B cell (primary cell): ENCODE measurements at regions not wholly inside any gene's neighbourhood (a gene's known extent, or its start where the extent isn't known, plus 50 kb on each side); places are given as distances from the start of the nearest gene placed in this dataset.

Experiments
- ATAC-seq: fragments of 200-7000 bp; cut with Tn5 transposase; one replicate; pipeline ENCODE4 v1.10.0; 2021; ENCODE audit warnings: low read depth, mild to moderate bottlenecking, moderate number of reproducible peaks, moderate library complexity
- CTCF ChIA-PET: fragments of 350-600 bp; sonication (Branson Sonifier 250); formaldehyde crosslinking; loops from one replicate; lab custom pipeline; 2021; ENCODE audit warnings: antibody characterized with exemption, inconsistent platforms; lab: Charles Lee
- POLR2A ChIA-PET: fragments of 350-600 bp; sonication (Branson Sonifier 250); formaldehyde crosslinking; loops from one replicate; lab custom pipeline; 2021; ENCODE audit warnings: antibody characterized with exemption; lab: Charles Lee
- DNase-seq: peaks from one replicate; pipeline ENCODE4 v3.0.0; 2013
- H2AFZ ChIP-seq: 2 replicates; pipeline ENCODE4 v1.6.1; 2012; ENCODE audit warnings: mild to moderate bottlenecking, low read depth, low read length; ENCODE audit not compliant: insufficient read depth, poor library complexity, severe bottlenecking
- H3K27ac ChIP-seq, 2 donors: 1 replicate in 1 of 2; 2 replicates in 1 of 2; pipeline ENCODE4 v1.5.1; 2012 to 2013; ENCODE audit warnings: low read length in 2 of 2, mild to moderate bottlenecking in 2 of 2, moderate library complexity in 1 of 2
- H3K27me3 ChIP-seq, 4 experiments: fragments of 200-600 bp in 1 of 4; sonication (generic) in 1 of 4; replicated peaks in 1 of 4; 1 replicate in 2 of 4; 2 replicates in 2 of 4; pipeline versions ENCODE4 v1.6.1 to v1.7.0; 2013 to 2016; ENCODE audit warnings: low read length in 3 of 4, mild to moderate bottlenecking in 2 of 4, mixed read lengths in 1 of 4, moderate library complexity in 1 of 4; ENCODE audit not compliant: insufficient read depth in 4 of 4, control insufficient read depth in 3 of 4; ENCODE audit errors: control extremely low read depth in 1 of 4
- H3K36me3 ChIP-seq, 2 experiments: replicated peaks in 1 of 2; 1 replicate in 1 of 2; 2 replicates in 1 of 2; pipeline versions ENCODE4 v1.6.1 to v1.7.1; 2013; ENCODE audit warnings: low read length in 1 of 2; ENCODE audit not compliant: insufficient read depth in 2 of 2, control insufficient read depth in 1 of 2; ENCODE audit errors: control extremely low read depth in 1 of 2, extremely low read depth in 1 of 2
- H3K4me1 ChIP-seq, 2 donors: fragments of 200-600 bp in 1 of 2; sonication (generic) in 1 of 2; 1 replicate in 1 of 2; 2 replicates in 1 of 2; pipeline versions ENCODE4 v1.5.1 to v1.6.1; 2013 to 2017; ENCODE audit warnings: low read length in 2 of 2; ENCODE audit not compliant: control insufficient read depth in 2 of 2, insufficient read depth in 2 of 2
- H3K4me2 ChIP-seq: replicated peaks from 2 replicates; pipeline ENCODE3; 2012; ENCODE audit warnings: mild to moderate bottlenecking, low read depth, low read length; ENCODE audit not compliant: poor library complexity, severe bottlenecking
- H3K4me3 ChIP-seq, 5 experiments: fragments of 200-600 bp in 1 of 5; sonication (generic) in 1 of 5; 1 replicate in 3 of 5; 2 replicates in 2 of 5; pipeline versions ENCODE4 v1.5.1 to v1.7.0; 2011 to 2016; ENCODE audit warnings: low read length in 4 of 5, mild to moderate bottlenecking in 4 of 5, low read depth in 2 of 5, control low read depth in 1 of 5, moderate library complexity in 1 of 5; ENCODE audit not compliant: insufficient read depth in 1 of 5; ENCODE audit errors: control extremely low read depth in 1 of 5, extremely low read depth in 1 of 5
- H3K79me2 ChIP-seq: fragments of 200-600 bp; sonication (generic); one replicate; pipeline ENCODE4 v1.6.0; 2016; ENCODE audit warnings: low read length; ENCODE audit not compliant: control insufficient read depth, insufficient read depth
- H3K9ac ChIP-seq: fragments of 200-600 bp; sonication (generic); 2 replicates; pipeline ENCODE4 v1.6.1; 2017; ENCODE audit warnings: mild to moderate bottlenecking, low read length, moderate library complexity
- H3K9me3 ChIP-seq, 3 donors: one replicate each; pipeline versions ENCODE4 v1.6.1 to v1.7.1; 2013; ENCODE audit warnings: low read length in 2 of 3; ENCODE audit not compliant: control insufficient read depth in 2 of 3, insufficient read depth in 1 of 3; ENCODE audit errors: control extremely low read depth in 1 of 3
- H4K20me1 ChIP-seq: 2 replicates; pipeline ENCODE4 v1.6.0; 2012; ENCODE audit warnings: mild to moderate bottlenecking, low read length; ENCODE audit not compliant: insufficient read depth, control insufficient read depth, poor library complexity, severe bottlenecking
- H3K27ac Mint-ChIP-seq: one replicate; pipeline ENCODE4 v1.8.0; 2021; ENCODE audit warnings: mixed read lengths
- H3K27me3 Mint-ChIP-seq: one replicate; pipeline ENCODE4 v1.8.0; 2021; ENCODE audit warnings: mixed read lengths
- H3K4me1 Mint-ChIP-seq: one replicate; pipeline ENCODE4 v1.8.0; 2021; ENCODE audit warnings: mixed read lengths
- H3K4me3 Mint-ChIP-seq: one replicate; pipeline ENCODE4 v1.8.0; 2021; ENCODE audit warnings: mixed read lengths
- H3K9me3 Mint-ChIP-seq: one replicate; pipeline ENCODE4 v1.8.0; 2022; ENCODE audit warnings: mixed read lengths; ENCODE audit not compliant: insufficient read depth
- EZH2 ChIP-seq: IDR thresholded peaks from 2 replicates; pipeline ENCODE4 v1.6.1; 2012; ENCODE audit warnings: borderline replicate concordance, low read depth, mild to moderate bottlenecking, moderate library complexity, low read length; ENCODE audit not compliant: insufficient read depth, poor library complexity, severe bottlenecking
- WGBS: methylation state at CpG from one replicate; pipeline ENCODE4 v1.1.5; 2013; ENCODE audit warnings: missing lambda C conversion rate; ENCODE audit not compliant: insufficient coverage; 5-methylcytosine and 5-hydroxymethylcytosine counted together
- intact Hi-C: fragments of 100-400 bp; cut with micrococcal nuclease; formaldehyde crosslinking; loops from one replicate; pipeline ENCODE4 v1.10.0; 2022
- TF ChIP-seq, protein P1 (sequence below): fragments of 200-600 bp; IDR thresholded peaks from one replicate; pipeline ENCODE4 v1.8.0; 2022; ENCODE audit warnings: antibody characterized with exemption, mild to moderate bottlenecking

DNA sequence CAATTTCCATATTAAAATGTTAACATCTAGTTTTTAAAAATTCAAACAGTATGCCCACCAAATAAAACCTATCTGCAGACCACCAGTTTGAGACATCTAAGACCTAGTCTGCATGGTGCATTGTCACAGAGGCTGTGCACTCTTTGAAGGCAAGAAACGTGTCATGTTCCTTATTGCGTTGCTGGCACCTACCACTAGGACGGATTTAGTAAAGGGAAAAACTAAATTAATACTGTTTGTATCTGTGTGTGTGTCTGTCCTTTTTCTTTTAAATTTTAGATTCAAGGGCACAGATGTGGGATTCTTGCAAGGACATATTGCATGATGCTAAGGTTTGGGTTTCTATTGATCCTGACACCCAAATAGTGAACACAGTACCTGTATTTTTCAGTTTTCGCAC lies 481.4 kb downstream of the UQCRFS1 start:
- Histone ChIP-seq H2AFZ (no peak overlapping the region), H3K79me2 (no peaks in the 10 kb centered on the region), H3K9ac (no peak overlapping the region), H3K27me3 (peaks cover 0 to 14% (median under 1%) of the 10 kb centered on the region in 4 experiments), H3K36me3 (no peaks in the 10 kb centered on the region), H3K4me3 (no peak overlapping the region), H3K4me1 (no peaks in the 10 kb centered on the region), H3K9me3 (peaks cover 0 to 16% (median 0%) of the 10 kb centered on the region in 3 donors), H4K20me1 (no peaks in the 10 kb centered on the region), H3K4me2 (no peak overlapping the region), H3K27ac (no peak overlapping the region)
- no peak for DNase-seq
- peaks cover 2% of the 10 kb centered on the region for H3K4me1 Mint-ChIP-seq
- CTCF ChIA-PET = no interaction called here
- POLR2A ChIA-PET = no interaction called here
- no peak overlapping the region for H3K4me3 Mint-ChIP-seq
- no peak for ATAC-seq
- intact Hi-C loops = loop anchor here (10.0 kb wide), 1 partner anchor 533 kb away; no protein-coding TSS in a partner anchor
- peaks cover 4% of the 10 kb centered on the region for H3K9me3 Mint-ChIP-seq
- no peak overlapping the region for H3K27ac Mint-ChIP-seq
- no peak for TF ChIP-seq EZH2
- TF ChIP-seq, protein P1, sequence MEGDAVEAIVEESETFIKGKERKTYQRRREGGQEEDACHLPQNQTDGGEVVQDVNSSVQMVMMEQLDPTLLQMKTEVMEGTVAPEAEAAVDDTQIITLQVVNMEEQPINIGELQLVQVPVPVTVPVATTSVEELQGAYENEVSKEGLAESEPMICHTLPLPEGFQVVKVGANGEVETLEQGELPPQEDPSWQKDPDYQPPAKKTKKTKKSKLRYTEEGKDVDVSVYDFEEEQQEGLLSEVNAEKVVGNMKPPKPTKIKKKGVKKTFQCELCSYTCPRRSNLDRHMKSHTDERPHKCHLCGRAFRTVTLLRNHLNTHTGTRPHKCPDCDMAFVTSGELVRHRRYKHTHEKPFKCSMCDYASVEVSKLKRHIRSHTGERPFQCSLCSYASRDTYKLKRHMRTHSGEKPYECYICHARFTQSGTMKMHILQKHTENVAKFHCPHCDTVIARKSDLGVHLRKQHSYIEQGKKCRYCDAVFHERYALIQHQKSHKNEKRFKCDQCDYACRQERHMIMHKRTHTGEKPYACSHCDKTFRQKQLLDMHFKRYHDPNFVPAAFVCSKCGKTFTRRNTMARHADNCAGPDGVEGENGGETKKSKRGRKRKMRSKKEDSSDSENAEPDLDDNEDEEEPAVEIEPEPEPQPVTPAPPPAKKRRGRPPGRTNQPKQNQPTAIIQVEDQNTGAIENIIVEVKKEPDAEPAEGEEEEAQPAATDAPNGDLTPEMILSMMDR = no peak
- H3K27me3 Mint-ChIP-seq = peaks cover 16% of the 10 kb centered on the region
- 80% methylated on average over 3 of the region's 4 CpGs for WGBS

DNA sequence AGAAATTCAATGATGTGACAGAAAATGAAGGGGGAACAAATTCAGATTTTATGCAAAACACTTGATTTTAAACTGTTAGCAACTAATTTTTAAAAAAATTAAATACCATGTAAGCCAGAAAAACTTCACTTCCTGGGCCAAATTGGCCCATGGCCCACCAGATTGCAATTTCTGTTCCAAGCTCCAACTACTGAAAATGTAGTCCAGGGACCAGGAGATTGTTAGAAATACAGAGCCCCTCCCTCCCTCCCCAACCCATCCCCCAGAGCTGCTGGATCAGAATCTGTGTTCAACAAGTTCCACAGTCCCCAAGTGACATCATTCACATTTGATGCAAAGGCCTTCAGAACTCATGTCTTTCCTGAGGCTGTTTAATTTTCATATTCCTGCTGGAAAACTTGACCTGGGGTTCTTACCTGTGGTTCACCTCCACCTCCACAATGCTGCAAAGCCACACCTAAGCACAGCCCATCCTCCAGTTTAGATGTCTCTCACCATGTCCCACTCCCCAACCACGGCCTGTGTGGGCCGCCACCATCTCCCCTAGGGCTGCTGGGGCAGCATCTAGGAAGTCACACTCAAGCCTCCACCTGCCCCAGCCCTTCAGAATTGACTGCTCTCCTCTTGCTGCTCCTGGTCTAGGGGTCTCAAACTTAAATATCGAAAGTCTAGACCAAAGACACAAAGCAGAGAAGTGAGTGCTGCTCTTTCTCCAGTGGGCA lies 482.0 kb downstream of the UQCRFS1 start:
- TF ChIP-seq, protein P1 = no peak
- TF ChIP-seq EZH2 = no peak
- Mint-ChIP-seq H3K27ac (no peak overlapping the region), H3K9me3 (peaks cover 6% of the 10 kb centered on the region), H3K27me3 (peaks cover 19% of the 10 kb centered on the region), H3K4me3 (no peak overlapping the region), H3K4me1 (peaks cover 2% of the 10 kb centered on the region)
- Histone ChIP-seq H3K27ac (no peak overlapping the region), H4K20me1 (no peaks in the 10 kb centered on the region), H3K9me3 (peaks cover 0 to 16% (median 0%) of the 10 kb centered on the region in 3 donors), H3K4me1 (no peaks in the 10 kb centered on the region), H3K4me3 (no peak overlapping the region), H2AFZ (no peak overlapping the region), H3K9ac (no peak overlapping the region), H3K79me2 (no peaks in the 10 kb centered on the region), H3K4me2 (no peak overlapping the region), H3K36me3 (no peaks in the 10 kb centered on the region), H3K27me3 (peaks cover 0 to 16% (median 1%) of the 10 kb centered on the region in 4 experiments)
- ChIA-PET CTCF (no interaction called here), POLR2A (no interaction called here)
- no peak for DNase-seq
- intact Hi-C loops = loop anchor here (10.0 kb wide), 1 partner anchor 534 kb away; no protein-coding TSS in a partner anchor
- no peak for ATAC-seq
- WGBS = 60% methylated on average over 2 of the region's 3 CpGs
